CD4-positive, alpha-beta T cell treated with Interleukin-2 at 100 ng/mL for 4 hours (primary cell): ENCODE measurements at regions not wholly inside any gene's neighbourhood (a gene's known extent, or its start where the extent isn't known, plus 50 kb on each side); places are given as distances from the start of the nearest gene placed in this dataset.
A peak's percentile ranks its signal among the peaks of the same experiment; 100 is the strongest.

ENCODE experiments used
- DNase-seq: peaks from one replicate; pipeline ENCODE4 v3.0.0-alpha.2; 2020; ENCODE audit warnings: low spot score

DNA sequence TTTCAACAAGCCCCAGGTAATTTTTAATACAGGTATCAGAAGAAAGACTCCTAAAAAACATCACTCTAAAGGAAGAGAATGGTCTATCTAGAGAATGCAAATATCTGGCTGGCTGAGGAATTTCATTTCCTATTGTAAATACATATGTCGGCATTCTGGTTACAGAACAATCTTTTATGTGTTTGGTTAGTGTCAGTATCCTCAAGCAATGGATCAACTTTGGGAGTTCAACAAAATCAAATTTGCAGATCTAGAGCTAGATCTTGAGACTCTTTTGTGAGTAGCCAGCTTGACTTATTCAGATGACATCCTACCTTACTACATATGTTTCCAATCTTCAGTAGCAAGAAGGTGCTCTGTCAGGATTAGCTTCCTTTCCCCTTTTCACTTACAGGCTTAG lies 145.1 kb downstream of the BTC start:
- DNase-seq = no peak

DNA sequence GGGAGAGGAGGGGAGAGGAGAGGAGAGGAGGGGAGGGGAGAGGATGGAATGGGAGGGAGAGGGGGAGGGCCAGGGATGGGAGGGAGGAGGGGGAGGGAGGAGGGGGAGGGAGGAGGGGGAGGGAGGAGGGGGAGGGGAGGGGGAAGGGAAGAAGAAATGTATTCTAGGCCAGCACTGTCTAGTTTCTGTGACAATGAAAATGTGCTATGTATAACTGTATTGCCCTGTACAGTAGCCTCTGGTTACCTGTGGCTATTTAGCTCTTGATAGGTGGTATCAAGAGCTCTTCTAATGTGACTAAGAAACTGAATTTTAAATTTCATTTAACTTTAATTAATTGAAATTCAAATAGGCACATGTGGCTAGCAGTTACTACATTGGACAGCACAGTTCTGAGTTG lies 143.1 kb downstream of the BTC start:
- no peak for DNase-seq

GRCh38 chr4:74653331-74654229 lies 140.7 kb downstream of the BTC start:
- no peak for DNase-seq

GRCh38 chr4:74654230-74654681 lies 140.1 kb downstream of the BTC start:
- DNase-seq = no peak

DNA sequence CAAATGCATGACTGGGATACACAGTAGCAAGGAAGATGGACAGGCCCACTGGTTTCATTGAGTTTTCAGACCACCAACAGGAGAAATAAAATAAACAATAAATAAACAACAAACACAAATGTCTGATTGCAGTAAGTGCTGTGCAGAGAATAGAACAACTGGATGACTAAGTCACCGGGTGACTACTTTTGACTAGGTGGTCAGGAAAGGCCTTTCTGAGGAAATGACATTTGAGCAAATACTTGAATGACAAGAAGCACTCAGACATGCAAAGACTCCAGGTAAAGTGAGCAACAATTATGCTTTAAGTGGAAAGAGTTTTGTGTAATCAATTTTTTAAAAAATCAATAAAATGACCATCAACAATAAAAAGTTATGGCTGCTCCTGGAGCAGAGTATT lies 137.7 kb downstream of the BTC start:
- DNase-seq = no peak

DNA sequence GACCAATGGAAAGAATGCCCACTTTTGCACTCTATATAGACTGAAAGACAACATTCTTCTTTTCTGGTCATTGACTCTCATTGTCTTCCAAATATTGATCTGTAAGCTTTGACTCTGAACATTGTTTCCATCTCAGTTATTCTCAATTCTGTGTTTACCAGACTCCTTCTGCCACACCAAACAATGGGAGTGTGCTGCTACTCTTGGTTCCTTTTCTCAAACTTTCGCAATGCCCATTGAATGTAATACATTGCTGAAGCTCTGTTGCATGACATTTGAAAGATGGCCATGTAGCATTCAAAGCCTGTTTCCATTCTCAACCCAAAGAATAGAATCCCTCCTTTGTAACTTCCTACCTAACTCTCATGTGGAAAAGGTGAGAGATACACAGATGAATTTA lies 136.2 kb downstream of the BTC start:
- DNase-seq = no peak

DNA sequence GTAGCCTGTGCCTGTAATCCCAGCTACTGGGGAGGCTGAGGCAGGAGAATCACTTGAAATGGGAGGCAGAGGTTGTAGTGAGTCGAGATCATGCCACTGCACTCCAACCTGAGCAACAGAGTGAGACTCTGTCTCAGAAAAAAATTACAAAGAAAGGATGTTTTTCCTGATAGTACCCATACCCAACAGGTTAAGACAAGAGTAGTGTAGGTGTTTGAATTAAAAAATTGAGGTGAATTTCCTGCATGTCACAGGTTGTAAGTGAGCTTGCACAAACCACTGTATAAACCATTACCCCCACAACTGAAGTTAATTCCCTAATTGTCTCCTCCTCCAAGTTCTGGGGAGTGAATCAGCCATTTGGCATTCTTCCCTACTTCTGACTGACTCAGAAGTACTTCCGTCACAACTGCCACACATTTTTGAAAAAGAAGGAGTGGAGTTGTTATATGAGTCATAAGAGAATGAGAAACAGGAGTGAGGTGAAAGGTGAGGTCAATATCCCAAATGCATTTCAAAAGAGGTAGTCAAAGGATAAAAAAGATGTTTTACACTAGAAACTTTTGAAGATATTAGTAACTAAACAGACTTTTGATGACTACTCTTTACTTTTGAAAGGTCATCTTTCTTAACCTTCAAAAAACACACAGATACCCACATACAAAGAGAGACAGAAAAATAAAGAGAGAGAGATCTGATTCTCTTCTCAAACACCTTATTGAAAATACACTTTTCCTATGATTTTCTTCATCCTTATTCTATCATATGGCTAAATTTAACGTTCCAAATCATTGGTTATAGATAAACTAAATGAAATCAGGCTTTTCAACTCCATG lies 134.5 kb downstream of the BTC start:
- DNase-seq = no peak

- DNase-seq = no peak
These were observed 133.5 kb downstream of the BTC start for GRCh38 chr4:74660866-74661265.

- DNase-seq = no peak
These were observed 132.7 kb downstream of the BTC start for GRCh38 chr4:74661427-74662201.

GRCh38 chr4:74663631-74664030 lies 130.7 kb downstream of the BTC start:
- no peak for DNase-seq

DNA sequence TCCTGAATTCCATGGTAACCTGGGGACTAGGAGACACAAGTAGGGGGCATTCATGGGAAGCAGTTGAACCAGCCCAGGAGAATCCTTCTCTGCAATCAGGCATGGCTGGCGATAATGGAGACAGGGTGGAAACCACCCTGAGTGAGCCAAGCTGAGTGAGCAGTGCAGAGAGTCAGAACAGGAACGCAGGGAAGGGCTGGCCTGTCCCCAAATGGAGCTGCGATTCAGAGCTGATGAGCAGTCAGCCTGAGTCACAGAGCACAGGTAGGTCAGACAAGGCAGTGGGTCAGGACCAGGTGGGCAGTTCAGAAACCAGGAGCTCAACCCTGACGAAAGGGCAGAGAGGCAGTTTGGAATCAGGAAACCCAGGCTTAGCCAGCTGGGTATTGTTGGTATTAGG lies 129.0 kb downstream of the BTC start:
- no peak for DNase-seq

- no peak for DNase-seq
These were observed 128.4 kb downstream of the BTC start for GRCh38 chr4:74665876-74666275.

DNA sequence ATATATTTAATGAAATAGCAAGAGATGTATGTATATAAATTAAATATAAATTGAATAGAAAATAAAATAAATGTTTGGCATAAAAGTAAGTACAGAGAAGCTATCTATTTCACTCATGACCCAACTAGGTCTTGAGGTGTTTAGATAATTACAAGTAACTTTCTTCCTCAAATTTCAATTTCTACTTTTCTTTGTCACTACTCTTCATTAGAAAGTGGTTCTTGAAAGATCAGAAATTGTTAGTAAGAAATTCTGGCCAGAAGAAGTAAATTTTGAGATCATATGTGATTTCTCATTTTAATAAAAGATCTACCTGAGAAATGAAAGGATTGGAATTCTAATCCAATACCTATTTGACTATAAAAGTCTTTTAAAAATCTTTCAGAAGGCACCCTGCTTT lies 126.9 kb downstream of the BTC start:
- no peak for DNase-seq

DNA sequence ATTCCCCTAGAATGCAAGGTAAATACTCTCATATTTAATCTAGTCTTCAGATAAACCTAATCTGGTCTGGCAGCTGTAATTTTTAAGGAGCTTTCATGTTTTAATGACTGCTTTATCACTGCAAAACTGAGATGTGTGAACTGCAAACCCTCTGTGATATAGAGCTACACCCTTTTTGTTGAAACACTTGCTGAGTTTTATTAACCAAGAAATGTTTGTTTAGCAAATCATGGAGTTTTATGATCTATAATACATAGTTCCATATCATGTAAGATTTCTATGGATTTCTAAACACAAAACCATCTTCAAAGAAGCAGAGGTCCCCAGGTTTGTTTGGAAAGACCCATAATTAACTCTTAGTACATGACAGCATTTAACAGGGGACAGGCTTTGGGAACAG lies 126.4 kb downstream of the BTC start:
- DNase-seq = no peak

DNA sequence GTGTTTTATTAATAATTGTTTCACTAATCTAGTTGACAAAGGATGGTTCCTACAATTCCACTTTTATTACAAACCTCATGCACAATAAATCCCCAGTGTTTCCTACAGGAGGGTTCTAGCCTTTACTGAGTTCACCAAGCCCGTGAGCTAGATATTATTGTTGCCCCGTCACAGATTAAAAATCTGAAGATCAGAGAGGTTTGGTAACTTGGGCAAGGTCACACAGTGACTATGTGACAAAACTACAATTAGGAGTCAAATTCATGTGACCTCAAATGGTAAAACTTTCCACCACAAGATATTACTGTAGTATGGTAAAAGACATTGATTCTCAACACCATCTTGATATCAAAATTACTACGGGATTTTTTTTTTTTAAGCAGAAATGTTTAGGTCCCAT lies 124.6 kb downstream of the BTC start:
- DNase-seq = no peak

DNA sequence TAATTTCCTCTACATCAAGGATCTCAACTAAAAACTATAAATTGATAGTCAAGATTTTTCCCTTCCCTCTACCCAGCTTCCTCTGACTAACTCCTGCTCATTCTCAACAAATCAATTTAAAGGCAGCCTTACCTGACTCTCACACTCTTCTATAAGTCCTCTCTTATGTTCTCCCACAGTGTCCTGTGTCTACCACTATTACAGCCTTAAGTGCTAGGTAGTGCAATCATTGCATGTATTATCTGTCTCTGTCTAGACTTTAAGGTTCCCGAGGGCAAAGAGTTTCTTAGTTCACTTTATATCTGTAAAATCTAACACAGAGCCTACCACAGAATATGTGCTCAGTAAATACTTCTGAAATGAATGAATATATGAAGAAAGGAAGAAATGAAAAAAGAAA lies 123.7 kb downstream of the BTC start:
- no peak for DNase-seq

GRCh38 chr4:74671080-74671698 lies 123.1 kb downstream of the BTC start:
- peak; percentile 52 for DNase-seq

DNA sequence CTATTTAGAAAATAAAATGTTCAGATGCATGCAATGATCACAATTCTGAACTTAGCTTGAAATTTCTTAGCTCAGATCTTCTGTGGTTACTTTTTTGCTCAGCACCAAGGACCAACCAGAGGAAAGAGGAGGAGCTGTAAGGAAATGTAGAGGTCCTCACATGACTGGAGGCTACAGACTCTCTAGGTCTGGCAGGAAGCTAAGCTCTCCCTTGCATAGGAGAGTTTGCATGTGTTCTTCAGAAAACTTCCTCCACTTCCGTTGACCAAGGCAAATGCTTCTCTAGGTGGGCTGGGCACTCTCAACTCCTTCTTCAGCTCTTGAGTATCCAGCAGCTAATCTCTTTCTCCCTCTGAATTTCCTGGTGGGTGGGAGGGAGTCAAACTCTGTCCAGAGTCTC lies 119.6 kb downstream of the BTC start:
- DNase-seq = no peak

GRCh38 chr4:74675673-74676279 lies 118.5 kb downstream of the BTC start:
- peak; percentile 26 for DNase-seq

- no peak for DNase-seq
These were observed 111.6 kb downstream of the BTC start for GRCh38 chr4:74682567-74683359.

DNA sequence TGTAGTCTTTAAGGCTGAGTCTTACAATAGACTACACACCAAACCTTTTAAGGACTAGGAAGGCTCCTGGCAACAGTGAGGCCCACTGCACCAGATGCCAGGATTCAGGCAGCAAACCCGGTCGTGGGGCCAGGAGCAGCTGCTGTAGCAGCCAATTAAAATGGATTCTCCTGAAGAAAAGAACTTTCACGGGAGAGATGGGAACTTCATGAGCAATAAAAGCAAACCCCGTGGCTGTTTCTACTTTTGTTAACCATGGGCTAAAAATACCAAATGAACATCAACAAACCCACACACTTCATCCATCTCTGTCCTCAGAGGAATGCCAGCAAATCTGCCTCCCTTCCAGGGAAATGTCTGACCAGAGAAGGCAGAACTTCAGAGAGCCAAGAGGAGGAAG lies 101.4 kb downstream of the BTC start:
- DNase-seq = no peak
